Left ventricle myocardium inferior (tissue), 1 donor: ENCODE measurements at regions not wholly inside any gene's neighbourhood (a gene's known extent, or its start where the extent isn't known, plus 50 kb on each side); places are given as distances from the start of the nearest gene placed in this dataset.

Experiments used
- DNase-seq: peaks from one replicate; pipeline ENCODE4 v3.0.0-alpha.2; 2020
- H3K27ac ChIP-seq: fragments of 200-600 bp; replicated peaks from 2 replicates; pipeline ENCODE4 v1.8.0; 2021
- H3K27me3 ChIP-seq: fragments of 200-600 bp; 2 replicates; pipeline ENCODE4 v1.8.0; 2021; ENCODE audit warnings: low read depth
- H3K36me3 ChIP-seq: fragments of 200-600 bp; 2 replicates; pipeline ENCODE4 v1.8.0; 2021
- H3K4me1 ChIP-seq: fragments of 200-600 bp; 2 replicates; pipeline ENCODE4 v1.8.0; 2021
- H3K4me3 ChIP-seq: fragments of 200-600 bp; 2 replicates; pipeline ENCODE4 v1.8.0; 2021; ENCODE audit warnings: mild to moderate bottlenecking, moderate library complexity
- H3K9me3 ChIP-seq: fragments of 200-600 bp; replicated peaks from 2 replicates; pipeline ENCODE4 v1.8.0; 2021
- intact Hi-C: fragments of 100-400 bp; cut with micrococcal nuclease; formaldehyde crosslinking; loops from one replicate; pipeline ENCODE4 v1.11.0; 2022
- TF ChIP-seq, protein P1 (sequence below): fragments of 200-600 bp; IDR thresholded peaks from 2 replicates; pipeline ENCODE4 v1.8.0; 2021; ENCODE audit warnings: antibody characterized with exemption, mild to moderate bottlenecking, borderline replicate concordance
- donor health status: DM: no; HTN: yes; CAD: no; lungs with severe emphysema.

DNA sequence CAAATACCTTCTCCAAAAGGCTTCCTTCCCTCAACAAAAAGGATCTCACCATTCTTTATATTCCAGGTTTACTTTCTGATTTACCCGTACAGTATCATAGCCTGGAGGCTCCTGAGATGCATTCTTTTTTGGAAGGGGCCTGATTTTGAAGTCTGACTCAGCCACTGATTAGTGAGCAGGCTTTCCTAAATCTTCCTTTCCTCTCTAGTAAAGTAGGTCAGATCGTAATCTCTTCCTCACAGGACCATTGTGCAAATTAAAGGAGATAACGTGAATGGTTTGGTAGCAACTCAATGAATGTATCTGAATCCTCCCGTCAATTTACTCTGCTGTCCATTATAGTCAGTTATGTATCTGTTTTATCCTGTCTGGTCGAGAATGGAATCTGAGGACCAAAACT lies 227.7 kb upstream of the ANO5 start:
- H3K36me3 ChIP-seq: no peaks in the 10 kb centered on the region
- no peak overlapping the region for H3K27ac ChIP-seq
- H3K4me1 ChIP-seq: no peaks in the 10 kb centered on the region
- DNase-seq: no peak
- intact Hi-C loops: no loop called here
- no peaks in the 10 kb centered on the region for H3K27me3 ChIP-seq
- H3K9me3 ChIP-seq: no peaks in the 10 kb centered on the region
- TF ChIP-seq, protein P1, sequence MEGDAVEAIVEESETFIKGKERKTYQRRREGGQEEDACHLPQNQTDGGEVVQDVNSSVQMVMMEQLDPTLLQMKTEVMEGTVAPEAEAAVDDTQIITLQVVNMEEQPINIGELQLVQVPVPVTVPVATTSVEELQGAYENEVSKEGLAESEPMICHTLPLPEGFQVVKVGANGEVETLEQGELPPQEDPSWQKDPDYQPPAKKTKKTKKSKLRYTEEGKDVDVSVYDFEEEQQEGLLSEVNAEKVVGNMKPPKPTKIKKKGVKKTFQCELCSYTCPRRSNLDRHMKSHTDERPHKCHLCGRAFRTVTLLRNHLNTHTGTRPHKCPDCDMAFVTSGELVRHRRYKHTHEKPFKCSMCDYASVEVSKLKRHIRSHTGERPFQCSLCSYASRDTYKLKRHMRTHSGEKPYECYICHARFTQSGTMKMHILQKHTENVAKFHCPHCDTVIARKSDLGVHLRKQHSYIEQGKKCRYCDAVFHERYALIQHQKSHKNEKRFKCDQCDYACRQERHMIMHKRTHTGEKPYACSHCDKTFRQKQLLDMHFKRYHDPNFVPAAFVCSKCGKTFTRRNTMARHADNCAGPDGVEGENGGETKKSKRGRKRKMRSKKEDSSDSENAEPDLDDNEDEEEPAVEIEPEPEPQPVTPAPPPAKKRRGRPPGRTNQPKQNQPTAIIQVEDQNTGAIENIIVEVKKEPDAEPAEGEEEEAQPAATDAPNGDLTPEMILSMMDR: no peak
- no peak overlapping the region for H3K4me3 ChIP-seq

DNA sequence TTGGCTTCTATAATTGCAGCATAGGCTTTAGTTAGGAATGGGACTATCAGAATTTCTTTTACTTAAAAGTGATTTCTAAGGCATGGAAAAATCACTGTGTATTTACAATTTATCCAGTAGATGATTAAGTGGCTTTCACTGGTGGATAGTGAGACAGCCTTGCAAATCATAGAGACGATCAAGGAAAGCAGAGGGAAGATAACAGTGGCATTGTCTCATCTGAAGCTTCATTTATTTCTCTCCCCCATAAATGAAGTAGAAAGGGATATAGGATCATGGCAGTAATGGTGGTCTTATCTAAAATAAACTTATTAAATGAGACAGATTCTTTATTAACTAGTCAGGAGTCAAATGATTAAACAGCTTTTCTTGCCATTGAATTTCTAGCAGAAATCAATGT lies 224.2 kb upstream of the ANO5 start:
- Histone ChIP-seq H3K9me3 (peaks cover 15% of the 10 kb centered on the region), H3K4me1 (no peaks in the 10 kb centered on the region), H3K36me3 (no peaks in the 10 kb centered on the region), H3K27me3 (no peaks in the 10 kb centered on the region), H3K4me3 (no peak overlapping the region), H3K27ac (no peak overlapping the region)
- intact Hi-C loops: no loop called here
- no peak for DNase-seq
- TF ChIP-seq, protein P1: no peak

DNA sequence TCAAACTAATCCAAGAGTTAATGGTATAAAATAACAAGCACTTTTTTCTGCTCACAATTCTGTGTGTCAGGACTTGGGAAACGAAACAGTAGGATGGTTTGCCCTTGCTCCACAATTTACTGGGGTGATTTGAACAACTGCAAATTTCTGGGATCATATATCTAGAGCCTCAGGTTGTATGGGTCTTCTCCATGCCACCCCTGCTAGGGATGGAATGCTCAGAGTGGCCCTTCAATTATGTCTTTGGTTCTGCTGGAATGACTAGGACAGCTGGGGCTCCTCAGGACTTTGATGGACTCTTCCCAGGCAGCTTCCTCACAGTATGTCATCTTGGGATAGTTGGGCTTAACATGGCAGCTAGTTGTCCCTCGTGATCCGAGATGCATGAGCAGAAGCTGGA lies 223.0 kb upstream of the ANO5 start:
- TF ChIP-seq, protein P1: no peak
- intact Hi-C loops: no loop called here

DNA sequence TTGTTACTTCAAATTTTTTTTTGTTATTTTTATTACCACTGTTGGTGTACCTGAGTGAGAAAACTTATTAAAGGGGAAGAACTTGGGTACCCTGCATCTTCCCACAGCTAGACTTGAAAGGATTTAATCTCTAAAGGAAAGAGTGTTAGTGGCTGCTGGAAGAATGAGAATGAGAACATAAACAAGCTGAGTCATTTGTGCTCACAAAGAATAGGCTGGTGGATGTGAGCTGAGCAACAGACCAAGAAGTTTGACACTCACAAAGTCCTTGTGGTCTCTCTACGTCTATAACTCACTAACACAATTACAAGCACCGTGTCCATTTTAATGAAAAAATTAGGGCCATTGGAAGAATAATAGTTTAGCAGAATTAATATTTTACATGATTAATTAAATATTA lies 217.6 kb upstream of the ANO5 start:
- Histone ChIP-seq H3K4me3 (no peak overlapping the region), H3K27me3 (no peaks in the 10 kb centered on the region), H3K9me3 (peaks cover 15% of the 10 kb centered on the region), H3K4me1 (no peaks in the 10 kb centered on the region), H3K36me3 (no peaks in the 10 kb centered on the region), H3K27ac (no peak overlapping the region)
- no peak for DNase-seq
- TF ChIP-seq, protein P1: no peak
- intact Hi-C loops: no loop called here

More for the DNA sequence above, 223.0 kb upstream of the ANO5 start:
- H3K4me1 ChIP-seq: no peaks in the 10 kb centered on the region
- peaks cover 15% of the 10 kb centered on the region for H3K9me3 ChIP-seq
- H3K4me3 ChIP-seq: no peak overlapping the region
- DNase-seq: no peak
- no peaks in the 10 kb centered on the region for H3K27me3 ChIP-seq
- no peaks in the 10 kb centered on the region for H3K36me3 ChIP-seq
- no peak overlapping the region for H3K27ac ChIP-seq

DNA sequence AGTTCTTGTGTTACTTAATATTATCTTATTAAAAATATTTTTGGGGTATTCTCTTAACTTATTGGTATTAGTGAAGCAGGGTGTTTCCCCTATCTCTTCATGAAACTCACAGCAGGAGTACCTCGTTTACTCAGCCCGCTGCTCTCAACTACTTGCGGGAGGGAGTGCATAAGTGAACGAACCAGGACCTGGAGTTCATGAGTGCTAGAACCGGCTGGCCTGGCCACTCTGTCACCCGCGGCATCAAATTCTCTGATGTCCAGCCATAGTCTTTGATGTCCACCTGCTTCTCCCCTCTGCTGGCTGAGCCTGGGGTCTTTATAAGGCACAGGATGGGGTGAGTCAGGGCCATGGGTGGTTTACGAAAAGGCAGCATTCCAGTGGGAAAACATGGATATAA lies 216.7 kb upstream of the ANO5 start:
- H3K36me3 ChIP-seq: no peaks in the 10 kb centered on the region
- peaks cover 15% of the 10 kb centered on the region for H3K9me3 ChIP-seq
- H3K27me3 ChIP-seq: no peaks in the 10 kb centered on the region
- intact Hi-C loops: no loop called here
- no peak overlapping the region for H3K27ac ChIP-seq
- TF ChIP-seq, protein P1: no peak
- no peaks in the 10 kb centered on the region for H3K4me1 ChIP-seq
- DNase-seq: no peak
- no peak overlapping the region for H3K4me3 ChIP-seq

DNA sequence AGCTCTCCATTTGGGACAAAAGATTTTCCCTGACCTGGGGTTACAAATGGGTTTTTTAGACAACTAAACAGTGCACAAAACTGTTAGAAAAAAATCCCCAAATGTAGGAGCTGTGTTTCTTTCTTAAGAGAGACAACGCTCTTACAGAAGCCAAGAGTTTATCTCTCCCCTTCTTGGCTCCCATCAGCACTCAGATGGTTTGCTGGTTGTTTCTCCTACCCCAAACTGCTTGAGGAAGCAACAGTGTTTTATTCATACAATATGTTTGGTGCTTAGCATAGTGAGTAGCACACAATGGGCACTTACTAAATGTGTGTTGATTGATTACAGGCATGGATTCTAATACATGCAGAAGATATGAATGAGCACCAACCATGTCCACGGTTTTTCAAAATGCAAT lies 209.5 kb upstream of the ANO5 start:
- DNase-seq: no peak
- intact Hi-C loops: no loop called here
- Histone ChIP-seq H3K9me3 (no peaks in the 10 kb centered on the region), H3K27ac (no peak overlapping the region), H3K4me3 (no peak overlapping the region), H3K27me3 (no peaks in the 10 kb centered on the region), H3K4me1 (no peaks in the 10 kb centered on the region), H3K36me3 (no peaks in the 10 kb centered on the region)
- TF ChIP-seq, protein P1: no peak
